ENCODE measurements at regions not wholly inside any gene's neighbourhood (a gene's known extent, or its start where the extent isn't known, plus 50 kb on each side); places are given as distances from the start of the nearest gene placed in this dataset.

DNA sequence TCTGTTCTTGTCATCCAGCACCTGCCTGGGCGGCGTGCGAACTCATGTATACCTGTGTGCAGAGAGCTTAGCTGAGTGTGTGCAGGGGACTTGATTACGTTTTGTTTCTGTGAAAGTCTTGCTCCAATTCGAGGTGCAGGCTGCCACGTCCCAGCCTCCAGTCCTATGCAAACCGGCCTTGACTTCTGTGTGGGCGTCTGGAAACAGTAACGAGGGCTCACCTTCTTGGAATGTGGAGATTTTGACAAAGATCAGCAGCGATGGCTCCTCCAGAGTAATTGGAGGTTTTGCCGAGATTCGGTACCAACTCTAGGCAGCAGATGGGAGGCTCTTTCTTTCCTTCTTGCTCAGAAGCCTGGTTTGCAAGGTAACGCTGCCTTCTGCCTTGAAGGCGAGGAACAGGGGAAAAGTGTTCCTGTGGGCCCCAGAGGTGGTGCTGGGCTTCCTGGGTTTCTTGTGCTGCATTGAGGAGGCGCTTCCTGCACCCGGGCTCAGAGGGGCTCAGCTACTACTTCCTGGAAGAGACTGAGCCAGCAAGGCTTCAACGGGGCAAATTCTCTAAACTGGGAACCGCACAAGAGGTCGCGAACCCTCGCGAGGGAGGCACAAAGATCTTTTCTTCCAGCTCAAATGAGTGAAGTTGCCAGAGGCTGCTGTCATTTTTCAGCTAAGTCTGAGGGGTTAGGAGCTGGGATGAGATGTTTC, 249.0 kb downstream of the AACS start:
- no peaks in the 10 kb centered on the region for H3K36me3 ChIP-seq (replicated peaks)
- no peak for DNase-seq
- in situ Hi-C loops (cut with HindIII; ENCODE audit: low pct_ligation_motif_present, low sequenced_read_pairs): no loop called here
- H3K27ac ChIP-seq: no peak overlapping the region
- TF ChIP-seq, protein P1, sequence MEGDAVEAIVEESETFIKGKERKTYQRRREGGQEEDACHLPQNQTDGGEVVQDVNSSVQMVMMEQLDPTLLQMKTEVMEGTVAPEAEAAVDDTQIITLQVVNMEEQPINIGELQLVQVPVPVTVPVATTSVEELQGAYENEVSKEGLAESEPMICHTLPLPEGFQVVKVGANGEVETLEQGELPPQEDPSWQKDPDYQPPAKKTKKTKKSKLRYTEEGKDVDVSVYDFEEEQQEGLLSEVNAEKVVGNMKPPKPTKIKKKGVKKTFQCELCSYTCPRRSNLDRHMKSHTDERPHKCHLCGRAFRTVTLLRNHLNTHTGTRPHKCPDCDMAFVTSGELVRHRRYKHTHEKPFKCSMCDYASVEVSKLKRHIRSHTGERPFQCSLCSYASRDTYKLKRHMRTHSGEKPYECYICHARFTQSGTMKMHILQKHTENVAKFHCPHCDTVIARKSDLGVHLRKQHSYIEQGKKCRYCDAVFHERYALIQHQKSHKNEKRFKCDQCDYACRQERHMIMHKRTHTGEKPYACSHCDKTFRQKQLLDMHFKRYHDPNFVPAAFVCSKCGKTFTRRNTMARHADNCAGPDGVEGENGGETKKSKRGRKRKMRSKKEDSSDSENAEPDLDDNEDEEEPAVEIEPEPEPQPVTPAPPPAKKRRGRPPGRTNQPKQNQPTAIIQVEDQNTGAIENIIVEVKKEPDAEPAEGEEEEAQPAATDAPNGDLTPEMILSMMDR (IDR thresholded peaks at IDR 0.05; ENCODE audit: low read depth, low read length, missing control alignments): no peak
- H3K27me3 ChIP-seq (replicated peaks): no peaks in the 10 kb centered on the region
- no peak overlapping the region for H3K4me3 ChIP-seq (ENCODE audit: low read depth, low read length)

DNA sequence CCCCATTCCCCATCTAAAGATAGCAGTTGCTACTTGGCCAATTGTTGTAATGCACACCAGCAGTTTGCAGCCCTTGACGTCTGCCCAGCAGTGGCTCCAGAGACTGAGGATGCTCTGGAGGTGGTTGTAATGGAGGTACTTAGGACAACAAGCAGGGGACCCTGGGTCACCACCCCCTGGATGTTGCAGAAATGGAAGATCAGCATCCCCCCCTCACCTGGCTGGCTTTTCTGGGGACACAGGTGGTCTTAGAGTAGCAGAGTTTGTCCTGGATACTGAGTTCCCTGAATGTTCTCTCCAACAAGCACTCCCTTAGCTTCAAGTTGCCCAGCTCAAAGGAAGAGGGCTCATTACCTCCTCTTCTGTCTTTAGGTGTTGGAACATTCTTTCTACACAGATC, 250.5 kb downstream of the AACS start:
- Histone ChIP-seq H3K27me3 (replicated peaks) (no peaks in the 10 kb centered on the region), H3K27ac (no peak overlapping the region), H3K4me3 (ENCODE audit: low read depth, low read length) (no peak overlapping the region), H3K36me3 (replicated peaks) (no peaks in the 10 kb centered on the region)
- in situ Hi-C loops (cut with HindIII; ENCODE audit: low pct_ligation_motif_present, low sequenced_read_pairs): no loop called here
- no peak for DNase-seq
- TF ChIP-seq, protein P1 (IDR thresholded peaks at IDR 0.05; ENCODE audit: low read depth, low read length, missing control alignments): no peak

DNA sequence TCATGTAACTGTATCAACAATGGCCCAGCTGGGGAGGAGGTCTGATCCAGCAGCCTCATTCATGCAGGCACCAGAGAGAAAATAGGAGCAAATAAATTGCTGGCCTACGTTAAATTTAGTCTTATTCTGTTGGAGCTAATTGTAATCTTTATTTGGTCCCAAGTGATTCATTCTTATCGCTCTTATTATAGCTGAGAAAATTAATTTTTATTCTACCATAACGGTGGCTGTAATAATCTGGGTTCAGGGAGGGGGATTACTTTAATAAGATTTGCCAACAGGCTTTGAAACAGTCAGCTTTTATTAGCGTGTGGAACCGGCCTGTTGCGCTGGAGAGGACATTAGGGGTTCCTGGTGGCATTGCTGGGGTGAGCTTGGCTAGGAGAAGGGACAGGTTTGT, 254.9 kb downstream of the AACS start:
- H3K36me3 ChIP-seq (replicated peaks): no peaks in the 10 kb centered on the region
- in situ Hi-C loops (cut with HindIII; ENCODE audit: low pct_ligation_motif_present, low sequenced_read_pairs): no loop called here
- no peak overlapping the region for H3K27ac ChIP-seq
- DNase-seq: no peak
- no peak overlapping the region for H3K4me3 ChIP-seq (ENCODE audit: low read depth, low read length)
- no peaks in the 10 kb centered on the region for H3K27me3 ChIP-seq (replicated peaks)
- TF ChIP-seq, protein P1 (IDR thresholded peaks at IDR 0.05; ENCODE audit: low read depth, low read length, missing control alignments): no peak

DNA sequence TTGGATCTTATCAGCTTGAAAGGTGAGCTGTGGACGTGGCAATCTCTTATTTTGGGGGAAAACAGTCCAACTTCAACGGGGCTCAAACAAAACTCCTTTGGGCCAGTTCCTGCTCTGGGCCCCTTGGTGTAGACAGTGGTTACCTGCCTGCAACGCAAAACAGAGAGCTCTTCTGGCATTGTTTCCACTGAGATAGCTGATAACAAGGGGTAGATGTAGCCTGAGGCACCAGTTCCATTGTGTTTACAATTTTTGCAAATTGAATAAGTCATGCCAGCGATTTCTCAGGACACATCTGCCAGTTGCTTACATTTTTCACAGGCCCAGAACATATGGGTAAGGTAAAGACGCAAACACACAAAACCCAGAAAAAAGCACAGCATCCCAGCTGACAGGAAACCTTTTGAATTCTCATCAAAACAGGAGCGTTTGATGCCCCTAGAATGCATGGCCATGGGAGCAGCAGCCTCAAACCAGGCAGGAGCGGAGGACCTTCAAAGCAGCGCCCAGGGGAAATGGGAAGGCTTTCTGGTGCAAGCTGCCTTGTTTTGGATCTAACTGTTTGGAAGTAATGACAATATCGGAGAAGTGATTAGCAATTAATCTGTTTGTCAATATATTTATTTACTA, 259.7 kb downstream of the AACS start:
- no peak for DNase-seq
- H3K27ac ChIP-seq: no peak overlapping the region
- no peaks in the 10 kb centered on the region for H3K27me3 ChIP-seq (replicated peaks)
- no peak overlapping the region for H3K4me3 ChIP-seq (ENCODE audit: low read depth, low read length)
- no peaks in the 10 kb centered on the region for H3K36me3 ChIP-seq (replicated peaks)
- TF ChIP-seq, protein P1 (IDR thresholded peaks at IDR 0.05; ENCODE audit: low read depth, low read length, missing control alignments): no peak
- in situ Hi-C loops (cut with HindIII; ENCODE audit: low pct_ligation_motif_present, low sequenced_read_pairs): no loop called here

DNA sequence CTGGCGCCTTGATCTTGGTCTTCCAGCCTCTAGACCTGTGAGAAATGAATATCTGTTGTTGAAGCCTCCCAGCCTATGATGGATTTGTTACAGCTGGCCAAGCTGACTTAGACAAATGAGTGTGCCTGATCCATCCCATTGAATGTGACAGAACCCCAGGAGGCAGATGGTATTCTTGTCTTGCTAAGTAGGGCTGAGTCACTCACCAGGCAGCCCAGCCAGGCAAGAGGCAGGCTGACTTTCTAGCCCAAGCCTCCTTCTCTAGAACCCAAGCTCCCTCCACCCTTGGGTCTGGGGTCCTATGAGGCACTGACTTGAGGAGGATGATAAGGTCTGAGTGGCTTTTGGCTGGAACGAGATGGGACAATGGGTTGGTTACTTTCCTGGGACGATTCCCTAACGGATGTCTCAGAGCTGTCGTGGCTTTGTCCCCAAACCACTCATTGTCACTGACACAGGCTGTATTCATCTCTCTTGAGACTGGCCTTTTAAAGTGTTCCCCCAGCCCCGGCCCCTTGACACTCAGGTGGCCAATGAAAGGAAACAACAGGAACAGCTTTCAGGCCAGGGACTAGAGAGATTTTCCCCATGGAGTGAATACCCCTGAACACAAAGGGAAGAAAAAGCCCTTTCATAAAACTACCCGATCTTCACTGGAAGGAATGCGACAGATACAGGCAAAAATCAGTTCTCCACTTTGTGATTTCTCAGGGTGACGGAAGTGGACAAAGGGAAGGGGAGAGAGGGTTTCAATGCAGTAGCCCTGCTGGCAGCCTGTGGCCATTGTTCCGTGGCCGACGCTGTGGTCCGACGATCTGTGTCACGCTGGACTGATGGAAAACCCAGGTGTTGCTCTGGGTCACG, 264.2 kb downstream of the AACS start:
- DNase-seq: no peak
- in situ Hi-C loops (cut with HindIII; ENCODE audit: low pct_ligation_motif_present, low sequenced_read_pairs): no loop called here

More for the DNA sequence above, 264.2 kb downstream of the AACS start:
- no peaks in the 10 kb centered on the region for H3K36me3 ChIP-seq (replicated peaks)
- TF ChIP-seq, protein P1 (IDR thresholded peaks at IDR 0.05; ENCODE audit: low read depth, low read length, missing control alignments): no peak
- no peaks in the 10 kb centered on the region for H3K27me3 ChIP-seq (replicated peaks)
- H3K4me3 ChIP-seq (ENCODE audit: low read depth, low read length): no peak overlapping the region
- no peak overlapping the region for H3K27ac ChIP-seq
